Putamen (tissue), 1 donor: ENCODE measurements at regions not wholly inside any gene's neighbourhood (a gene's known extent, or its start where the extent isn't known, plus 50 kb on each side); places are given as distances from the start of the nearest gene placed in this dataset.

Source experiments
- DNase-seq: peaks from one replicate; pipeline ENCODE4 v3.0.0-alpha.2; 2016; ENCODE audit warnings: low spot score

DNA sequence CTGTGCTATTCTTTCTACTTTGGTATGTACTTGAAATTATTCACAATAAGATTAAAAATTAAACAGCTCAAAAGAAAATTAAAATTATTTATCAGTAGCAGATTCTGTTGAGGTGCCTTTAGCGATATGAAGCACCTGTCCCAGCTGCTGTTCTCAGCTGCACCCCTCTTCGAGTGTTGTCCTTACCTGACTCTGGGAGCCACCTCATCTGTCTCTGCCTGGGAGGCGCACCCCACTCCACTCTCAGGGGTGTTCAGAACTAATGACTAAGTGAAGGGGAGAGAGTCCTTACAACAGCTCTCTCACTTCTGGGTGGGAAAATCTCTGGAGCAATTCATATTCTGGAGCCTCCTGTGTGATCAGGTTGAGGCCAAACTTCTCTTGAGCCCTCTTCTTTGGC lies 745.7 kb downstream of the RFPL4B start:
- DNase-seq: no peak

DNA sequence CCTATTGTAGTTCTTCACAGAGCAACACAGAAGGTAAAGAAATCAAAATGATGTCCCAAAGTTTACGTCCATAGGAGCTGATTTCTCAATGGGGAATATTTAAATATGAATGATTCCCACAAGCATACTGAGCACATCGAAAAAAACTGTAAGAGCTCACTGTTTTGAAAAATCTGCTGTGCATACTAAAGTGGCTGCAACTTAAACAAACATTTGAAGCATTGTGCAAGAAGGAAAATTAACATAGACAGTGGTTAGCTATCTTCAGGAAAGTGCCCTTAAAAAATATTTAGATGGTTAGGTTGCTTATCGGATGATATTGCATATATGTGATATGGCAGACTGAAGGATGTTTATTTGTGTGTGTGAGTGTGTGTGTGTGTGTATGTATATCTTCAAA lies 747.6 kb downstream of the RFPL4B start:
- DNase-seq: no peak

DNA sequence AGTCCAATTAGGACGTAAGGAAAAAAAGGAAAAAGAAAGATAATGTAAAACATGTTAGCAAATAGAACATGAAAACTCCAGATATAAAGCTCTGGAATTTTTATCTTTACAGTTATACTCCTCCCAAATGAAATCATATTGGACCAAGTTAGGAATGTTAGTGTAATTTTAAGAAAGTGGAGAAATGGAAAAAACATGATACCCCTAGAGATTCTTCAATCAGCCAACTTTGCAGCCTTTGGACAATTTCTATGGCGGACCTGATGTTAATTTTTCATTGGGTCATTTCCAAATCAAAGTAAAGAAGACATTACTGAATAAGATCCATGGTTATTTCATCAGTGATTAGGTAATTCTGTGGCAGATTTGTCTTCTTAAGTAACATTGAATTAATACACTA lies 748.7 kb downstream of the RFPL4B start:
- DNase-seq: no peak

DNA sequence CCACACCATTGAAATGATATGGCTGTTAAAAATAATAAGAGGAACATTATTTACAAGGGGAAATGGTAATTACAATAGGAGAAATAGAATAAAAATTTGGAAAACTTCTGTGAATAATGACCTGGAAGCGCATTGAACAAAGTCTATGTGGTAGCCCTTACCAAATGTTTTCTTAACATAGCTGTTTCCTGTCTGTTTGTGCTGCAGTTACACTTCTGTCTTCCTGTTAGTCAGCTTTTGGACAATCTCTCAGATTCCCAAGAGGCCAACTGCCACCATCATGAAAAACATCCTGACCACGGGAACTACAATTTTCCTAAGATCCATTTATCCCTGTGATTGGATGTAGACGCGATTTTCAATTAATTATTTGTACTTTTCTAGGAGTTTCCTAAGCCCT lies 754.4 kb upstream of the MARCKS start:
- no peak for DNase-seq

DNA sequence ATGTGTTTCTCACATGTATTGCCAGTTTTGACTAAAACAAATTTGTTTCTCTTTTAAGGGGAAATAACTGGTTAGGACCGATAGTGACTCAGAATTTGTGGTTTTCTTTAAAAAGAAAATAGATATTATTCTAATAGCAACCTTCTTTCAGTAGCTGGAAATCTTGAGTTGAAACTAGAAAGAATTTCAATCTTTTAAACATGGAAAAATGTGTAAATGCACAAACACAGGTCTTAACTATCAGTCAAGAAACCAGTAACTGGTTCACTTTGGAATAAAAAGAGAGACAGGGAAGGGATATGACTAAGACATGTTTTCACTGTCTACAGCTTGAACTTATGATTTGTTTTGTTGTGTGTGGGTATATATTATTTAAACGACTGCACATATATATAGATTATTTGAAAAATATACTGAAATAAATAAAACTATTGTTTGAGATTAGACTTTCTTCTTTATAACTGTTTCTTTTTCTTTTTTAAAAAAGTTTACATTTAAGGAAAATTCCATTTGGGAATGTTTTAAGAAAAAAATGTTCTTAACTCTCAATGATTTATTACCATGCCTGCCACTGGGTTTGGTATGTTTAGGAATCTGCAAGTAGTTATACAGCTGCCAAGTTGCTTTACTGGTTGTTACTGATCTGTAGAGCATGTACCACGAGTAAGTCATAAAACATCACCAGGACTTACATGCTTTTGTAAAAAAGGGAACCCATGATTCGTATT lies 753.3 kb upstream of the MARCKS start:
- no peak for DNase-seq

DNA sequence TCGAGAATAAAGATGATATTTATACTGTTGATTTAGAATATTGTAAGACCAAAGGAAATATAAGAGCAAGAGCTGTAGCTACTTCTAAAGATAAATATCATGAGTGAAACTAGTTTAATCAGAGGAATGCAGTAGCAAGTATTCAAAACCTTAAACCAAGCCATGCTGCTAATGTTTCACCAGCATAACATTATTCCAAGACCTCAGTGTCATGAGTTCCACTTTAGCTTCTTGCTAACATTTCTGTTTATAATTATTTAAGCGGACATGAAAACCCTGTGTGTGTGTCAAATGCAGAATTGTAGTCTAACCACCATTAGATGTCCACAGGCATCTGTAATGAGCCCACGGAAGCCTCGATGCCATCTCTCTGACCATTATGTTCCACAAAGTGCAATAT lies 752.6 kb upstream of the MARCKS start:
- DNase-seq: no peak

DNA sequence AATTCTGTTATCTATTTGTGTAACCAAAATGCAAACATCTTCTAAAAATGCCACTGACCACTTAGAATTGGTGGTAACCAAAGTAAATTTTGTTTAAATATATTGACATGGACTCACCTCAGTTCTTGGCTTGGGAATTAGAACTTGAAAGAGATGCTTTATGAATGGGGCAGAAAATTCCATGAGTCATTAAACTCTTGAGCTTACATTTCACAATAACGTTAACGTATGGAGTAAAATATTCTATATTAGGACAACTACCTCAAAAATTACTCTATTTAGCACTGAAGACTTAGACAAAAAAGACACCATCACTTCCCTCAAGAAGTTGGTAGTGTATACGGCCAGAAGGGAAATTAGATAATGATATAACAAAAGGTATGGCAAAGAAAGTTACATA lies 752.2 kb upstream of the MARCKS start:
- no peak for DNase-seq

DNA sequence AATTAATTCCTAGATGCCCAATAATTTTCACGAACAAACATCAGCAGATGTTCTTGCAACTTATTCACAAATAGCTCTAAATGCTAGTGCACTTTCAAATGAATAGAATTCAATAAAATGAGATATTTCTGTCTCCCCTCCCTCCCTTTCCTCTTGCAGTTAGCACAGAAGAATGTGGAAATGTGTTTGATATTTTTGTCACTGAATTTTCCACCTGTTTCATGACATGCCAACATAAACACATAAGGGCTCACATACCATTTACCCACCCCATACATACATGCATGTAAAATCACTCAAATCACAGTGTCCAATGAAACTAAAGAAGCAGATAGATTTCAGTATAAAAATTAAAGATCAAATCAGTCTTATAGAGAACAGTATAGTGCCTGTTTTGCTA lies 746.9 kb upstream of the MARCKS start:
- DNase-seq: no peak

DNA sequence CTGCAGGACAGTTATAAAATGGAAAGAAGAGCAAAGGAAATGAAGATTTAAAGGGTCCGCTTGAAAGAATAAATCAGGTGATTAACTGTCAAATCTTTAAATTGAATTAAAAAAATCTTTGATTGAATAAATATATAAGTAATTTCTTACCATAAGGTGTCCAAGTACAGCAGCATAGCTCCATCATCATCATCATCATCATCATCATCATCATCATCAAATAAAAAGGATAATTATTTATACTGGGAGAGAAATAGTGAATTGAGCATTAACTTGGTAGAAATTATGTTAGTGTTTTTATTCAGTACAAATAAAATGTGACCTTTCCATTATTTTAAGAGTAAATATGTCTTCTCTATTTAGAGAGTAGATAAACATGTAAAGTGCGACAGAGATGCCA lies 745.6 kb upstream of the MARCKS start:
- no peak for DNase-seq

DNA sequence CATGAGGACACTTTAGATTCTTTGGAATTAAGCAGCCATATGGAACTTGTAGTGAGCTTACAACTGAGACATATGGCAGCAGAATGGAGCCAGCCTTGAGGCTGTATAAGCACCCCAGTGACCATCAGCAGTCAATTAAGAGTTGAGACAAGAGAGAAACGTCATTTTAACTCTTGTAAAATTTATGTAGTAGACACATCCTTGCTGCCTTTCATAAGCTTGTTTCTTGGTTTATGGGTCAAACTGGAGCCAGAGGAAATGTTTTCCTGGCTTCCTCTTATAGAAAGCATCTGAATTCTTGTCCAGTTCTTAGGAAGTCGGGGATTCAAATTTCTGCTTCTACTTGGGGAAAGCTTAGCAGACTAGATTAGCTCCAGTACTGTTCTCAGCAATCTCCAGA lies 745.1 kb upstream of the MARCKS start:
- no peak for DNase-seq

DNA sequence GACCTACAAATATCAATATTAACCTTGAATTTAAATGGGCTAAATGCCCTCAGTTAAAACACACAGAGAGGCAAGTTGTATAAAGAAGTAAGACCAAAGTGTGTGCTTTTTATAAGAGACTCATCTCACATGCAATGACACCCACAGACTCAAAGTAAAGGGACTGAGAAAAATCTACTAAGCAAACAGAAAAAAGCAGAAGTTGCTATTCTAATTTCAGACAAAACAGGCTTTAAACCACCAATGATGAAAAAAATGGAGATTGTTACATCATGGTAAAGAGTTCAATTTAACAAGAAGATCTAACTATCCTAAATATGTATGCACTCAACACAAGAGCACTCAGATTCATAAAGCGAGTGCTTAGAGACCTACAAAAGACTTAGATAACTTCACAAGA lies 741.9 kb upstream of the MARCKS start:
- no peak for DNase-seq

DNA sequence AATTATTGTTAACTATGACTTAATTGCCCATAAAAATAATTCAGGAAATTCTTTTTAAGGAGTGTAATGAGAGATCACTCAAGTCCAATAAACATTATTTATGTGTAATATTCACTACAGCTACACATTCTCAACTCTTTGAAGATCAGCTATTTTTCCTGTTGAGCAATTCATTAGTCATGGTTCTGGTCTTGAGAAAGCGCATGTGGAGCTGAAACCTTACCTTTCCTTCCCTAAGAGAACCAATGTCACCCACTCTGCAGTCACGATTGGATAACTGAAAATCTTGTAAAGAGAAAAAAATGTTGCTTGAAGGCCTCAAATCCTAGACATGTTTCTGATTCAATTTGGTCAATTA lies 736.9 kb upstream of the MARCKS start:
- no peak for DNase-seq

DNA sequence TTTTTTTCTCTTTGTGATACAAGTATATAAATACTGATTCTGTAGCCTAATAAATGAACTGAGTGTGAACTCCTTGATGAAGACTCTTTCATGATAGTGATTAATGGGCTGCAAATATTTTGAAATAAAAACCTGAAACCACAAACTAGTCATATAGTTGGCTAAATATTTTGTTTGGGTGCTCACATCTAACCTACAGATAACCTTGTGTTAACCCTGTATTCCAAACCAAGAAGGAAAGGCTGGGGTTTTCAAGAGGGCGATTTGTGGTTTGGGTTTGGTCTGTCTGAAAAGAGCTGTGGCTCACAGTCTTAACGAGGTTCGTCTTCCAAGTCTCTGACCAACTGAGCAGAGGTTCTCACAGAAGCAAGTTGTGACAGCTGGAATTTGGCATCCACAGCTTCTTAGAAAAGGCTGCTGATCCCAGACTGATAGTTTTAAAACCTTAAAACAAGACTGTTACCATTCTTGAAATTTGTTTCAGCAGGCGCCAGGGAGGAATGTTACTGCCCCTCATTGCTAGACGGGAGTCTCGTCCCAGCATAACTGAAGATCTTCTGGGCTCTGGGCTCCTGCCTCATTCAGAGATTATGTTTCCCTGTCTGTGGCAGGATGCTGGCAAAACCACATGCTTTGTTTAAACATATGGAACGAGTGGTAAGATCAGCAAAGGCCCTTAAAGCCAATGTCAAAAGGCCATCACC lies 736.4 kb upstream of the MARCKS start:
- no peak for DNase-seq

DNA sequence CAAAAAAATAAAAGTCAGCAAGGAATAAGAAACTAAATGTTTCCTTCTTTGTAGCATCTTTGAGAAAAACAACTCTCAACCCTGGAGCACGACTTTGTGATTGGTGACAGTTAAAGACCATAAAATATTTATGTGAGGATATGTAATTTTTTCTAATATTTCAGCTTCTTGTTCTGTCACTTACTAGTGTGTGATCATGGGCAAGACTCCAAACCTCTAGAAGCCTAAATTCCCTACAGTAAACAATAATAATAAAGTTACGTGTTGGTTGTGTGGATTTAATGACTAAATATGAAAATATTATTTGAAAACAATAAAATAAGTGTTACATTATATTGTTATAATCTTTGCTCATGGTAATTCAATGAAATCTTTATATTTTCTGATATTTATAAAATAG lies 735.6 kb upstream of the MARCKS start:
- no peak for DNase-seq

DNA sequence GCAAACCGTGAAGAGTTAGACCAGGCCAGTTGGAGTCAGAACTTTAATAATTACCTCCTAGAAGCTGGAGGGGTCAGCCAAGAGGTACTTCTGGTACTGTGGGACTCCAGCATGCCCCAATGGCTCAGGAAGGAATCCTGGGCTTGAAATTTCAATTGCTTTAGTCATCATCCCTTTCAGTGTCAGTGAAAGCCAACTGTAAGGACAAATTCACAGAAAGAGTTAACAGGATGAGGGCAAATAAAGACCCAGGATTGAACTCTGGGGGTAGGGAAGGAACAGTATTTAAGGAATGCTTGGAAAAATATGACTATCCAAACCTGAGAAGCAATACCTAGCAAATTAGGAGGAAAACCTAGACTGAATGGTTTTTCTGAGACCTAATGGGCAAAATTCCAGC lies 735.1 kb upstream of the MARCKS start:
- no peak for DNase-seq

DNA sequence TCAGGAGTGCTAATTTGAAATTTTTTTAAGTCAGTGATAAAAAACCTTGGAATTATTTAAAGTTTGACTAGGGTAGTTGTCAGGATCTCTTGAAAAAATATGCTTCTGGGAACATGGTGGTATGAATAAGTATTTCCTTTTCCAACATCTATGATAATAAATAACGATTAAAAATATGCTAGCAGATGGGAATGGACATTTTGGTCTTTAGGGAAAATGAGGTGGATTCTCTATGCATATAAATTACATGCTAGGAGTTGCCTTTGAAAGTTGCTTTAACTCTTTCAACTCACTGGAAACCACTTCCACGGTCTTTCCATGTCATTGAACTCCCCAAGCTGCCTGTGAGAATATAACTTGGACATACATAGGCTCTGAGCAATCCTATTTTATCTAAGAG lies 731.5 kb upstream of the MARCKS start:
- no peak for DNase-seq

DNA sequence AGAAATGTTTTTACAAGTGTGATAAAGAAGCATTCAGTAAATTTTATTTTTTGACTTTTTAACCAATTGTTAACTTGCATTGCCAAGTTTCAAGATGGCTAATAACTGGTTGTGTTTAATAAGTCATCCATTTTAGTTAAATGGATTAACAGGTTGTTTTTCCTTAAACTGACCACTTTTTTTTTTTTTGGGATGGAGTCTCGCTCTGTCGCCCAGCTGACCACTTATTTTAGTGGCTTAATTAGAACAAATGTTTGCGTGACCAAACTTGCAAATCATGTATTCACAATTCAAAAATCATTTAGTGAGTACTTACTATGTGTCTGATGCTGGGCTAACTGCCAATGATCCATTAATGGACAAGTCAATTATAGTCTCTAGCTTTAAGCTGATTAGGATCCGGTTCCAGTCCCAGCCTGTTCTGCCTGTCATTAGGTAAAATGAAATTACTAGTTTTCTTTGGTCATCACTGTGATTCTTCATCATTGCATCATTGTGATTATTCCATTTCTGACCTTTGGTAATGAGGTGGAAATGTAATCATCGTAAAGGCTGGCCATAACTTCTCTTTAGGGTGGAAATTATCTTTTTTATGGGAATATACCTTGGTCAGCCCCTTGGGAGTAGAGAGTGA lies 729.2 kb upstream of the MARCKS start:
- no peak for DNase-seq

DNA sequence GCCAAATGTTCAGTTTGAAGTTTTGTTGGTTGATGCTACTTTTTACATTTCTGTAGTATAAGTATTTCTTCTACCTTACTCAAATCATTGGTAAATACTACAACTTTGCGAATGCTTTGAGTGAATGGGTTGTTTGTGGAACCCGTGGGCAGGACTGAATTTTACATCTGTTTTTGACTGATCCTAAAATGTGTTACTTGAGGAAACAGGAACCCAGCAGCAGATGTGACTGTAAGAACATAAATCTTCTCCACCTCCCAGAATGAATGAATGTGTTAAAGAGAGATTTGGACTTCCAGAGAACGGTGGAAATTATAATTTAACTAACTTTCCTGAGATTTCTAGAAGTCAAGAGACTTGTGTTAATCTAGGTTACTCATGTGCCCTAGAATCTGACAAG lies 728.5 kb upstream of the MARCKS start:
- no peak for DNase-seq

DNA sequence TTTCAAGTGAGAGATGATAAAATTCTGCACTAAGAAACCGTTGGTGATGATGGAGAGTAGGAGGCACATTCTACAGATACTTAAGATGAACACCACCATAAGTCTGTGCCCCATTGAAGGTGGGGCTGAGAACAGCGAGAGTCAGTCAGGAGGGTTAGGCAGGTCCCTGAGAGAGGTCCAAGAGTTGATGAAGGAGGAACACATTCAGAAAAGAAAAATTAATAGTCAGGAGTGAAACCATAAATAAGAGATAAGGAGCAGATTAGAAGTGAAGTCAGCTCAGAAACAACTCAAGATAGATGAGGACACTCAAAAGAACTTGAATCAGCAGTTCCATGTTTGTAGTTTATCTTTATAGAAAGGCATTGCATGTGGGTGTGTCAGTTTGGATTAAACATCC lies 727.2 kb upstream of the MARCKS start:
- DNase-seq: no peak

DNA sequence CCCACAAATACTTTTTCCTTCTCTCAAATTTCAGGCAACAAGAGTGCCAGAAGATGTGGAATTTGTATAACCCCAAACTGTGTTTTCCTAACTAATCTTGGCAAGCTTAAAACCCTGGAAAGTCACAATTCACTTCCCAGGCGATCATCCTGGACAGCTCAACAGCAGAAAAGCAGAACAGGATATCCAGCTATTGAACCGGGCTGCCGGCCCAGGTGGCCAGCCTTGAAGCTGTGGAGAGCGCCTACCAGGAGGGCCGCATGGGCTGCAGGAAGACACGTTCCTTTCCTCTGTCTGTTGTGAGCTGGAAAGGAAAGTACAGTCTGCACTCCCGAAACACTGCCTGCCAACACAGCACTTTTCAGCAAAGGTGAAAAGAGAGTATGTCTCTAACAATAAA lies 719.7 kb upstream of the MARCKS start:
- DNase-seq: no peak

DNA sequence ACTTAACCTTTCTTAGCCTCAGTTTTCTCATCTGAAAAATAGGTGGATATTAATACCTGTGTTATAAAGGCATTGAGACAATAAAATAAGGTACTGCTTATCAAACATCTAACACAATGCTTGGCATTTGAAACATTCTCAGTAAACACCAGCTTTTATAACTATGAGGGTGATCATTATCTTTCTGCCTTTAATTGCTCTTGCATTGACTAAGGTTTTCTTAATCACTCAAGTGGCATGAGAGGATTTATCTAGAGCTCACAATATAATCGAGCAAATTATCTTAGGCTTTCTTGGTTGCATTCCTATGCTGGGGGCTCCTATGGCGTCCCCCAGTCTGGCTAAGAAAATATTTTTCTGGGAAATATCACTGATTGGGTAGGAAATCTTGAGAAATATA lies 716.4 kb upstream of the MARCKS start:
- no peak for DNase-seq

DNA sequence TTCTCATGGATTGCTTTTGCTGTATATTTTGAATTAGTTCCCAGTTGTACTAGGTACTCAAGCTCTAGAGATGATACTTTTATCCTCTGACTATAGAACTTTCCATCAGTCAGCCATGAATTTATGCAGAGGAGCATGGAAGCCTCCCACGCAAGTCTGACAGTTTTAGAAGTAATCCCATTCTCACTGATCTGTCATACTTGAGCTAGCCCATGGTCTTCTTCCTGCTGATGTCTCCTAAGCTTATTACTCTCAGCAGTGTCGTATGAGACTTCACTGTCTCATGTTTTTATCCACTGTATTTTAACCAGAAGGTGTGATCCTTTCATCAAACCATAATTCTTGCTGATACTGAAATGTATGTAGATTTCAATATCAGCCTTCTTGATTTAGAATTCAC lies 715.2 kb upstream of the MARCKS start:
- DNase-seq: no peak

DNA sequence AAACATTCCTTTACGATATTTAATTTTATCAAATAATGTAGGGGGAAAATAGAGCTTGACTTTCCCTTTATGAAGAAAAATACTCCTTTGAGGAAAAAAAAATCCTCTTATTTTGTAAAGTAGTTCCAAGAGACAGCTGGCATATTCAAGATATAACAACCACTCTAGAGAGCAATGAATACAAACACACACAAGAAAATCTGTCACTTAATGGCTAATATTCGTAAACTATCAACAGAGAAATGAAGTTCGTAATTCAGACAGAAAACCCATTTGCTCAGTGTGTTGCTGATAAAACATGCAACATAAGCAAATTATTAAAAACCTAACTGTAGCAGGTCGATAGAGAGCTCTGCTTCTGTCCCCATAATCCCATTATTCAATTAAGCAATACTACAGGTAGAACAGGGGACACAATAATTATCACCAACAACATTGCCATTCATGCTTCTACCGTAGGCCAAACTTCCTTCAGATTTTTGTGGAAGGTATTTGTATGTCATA lies 714.4 kb upstream of the MARCKS start:
- no peak for DNase-seq

DNA sequence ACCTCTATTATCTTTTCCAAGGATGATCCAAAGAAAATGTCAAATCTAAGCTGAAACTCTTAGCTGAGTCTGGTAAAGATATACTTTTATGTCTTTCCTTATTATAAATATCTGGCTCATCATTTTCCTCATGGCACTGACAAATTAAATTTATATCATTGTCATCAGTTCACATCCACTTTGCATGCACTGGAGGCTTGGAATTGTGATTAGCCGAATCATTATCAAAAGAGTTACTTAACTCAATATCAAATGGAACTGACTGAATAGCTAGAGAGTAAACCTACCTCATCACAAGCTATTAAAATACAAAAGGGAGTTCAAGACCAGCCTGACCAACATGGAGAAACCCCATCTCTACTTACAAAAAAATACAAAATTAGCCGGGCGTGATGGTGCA lies 713.9 kb upstream of the MARCKS start:
- DNase-seq: no peak
